ENCODE measurements at regions not wholly inside any gene's neighbourhood (a gene's known extent, or its start where the extent isn't known, plus 50 kb on each side); places are given as distances from the start of the nearest gene placed in this dataset.
"Not testable (repeated sequence)": the region's sequence is repeated elsewhere in the genome, so short reads cannot be mapped to it uniquely, and the experiment has no call there.

DNA sequence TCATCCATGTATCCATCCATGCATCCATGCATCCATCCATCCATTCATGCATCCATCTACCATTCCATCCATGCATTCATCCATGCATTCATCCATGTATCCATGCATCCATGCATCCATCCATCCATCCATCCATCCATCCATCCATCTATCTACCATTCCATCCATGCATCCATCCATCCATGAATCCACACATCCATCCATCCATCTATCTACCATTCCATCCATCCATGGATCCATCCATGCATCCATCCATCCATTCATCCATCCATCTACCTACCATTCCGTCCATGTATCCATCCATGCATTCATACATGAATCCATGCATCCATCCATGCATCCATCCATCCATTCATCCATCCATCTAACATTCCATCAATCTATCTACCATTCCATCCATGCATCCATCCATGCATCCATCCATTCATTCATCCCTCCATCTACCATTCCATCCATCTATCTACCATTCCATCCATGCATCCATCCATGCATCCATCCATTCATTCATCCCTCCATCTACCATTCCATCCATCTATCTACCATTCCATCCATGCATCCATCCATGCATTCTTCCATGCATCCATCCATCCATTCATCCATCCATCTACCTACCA is 257.2 kb downstream of the CRLF2 start:
- DNase-seq (ENCODE audit: low read depth, low spot score): not testable (repeated sequence)

DNA sequence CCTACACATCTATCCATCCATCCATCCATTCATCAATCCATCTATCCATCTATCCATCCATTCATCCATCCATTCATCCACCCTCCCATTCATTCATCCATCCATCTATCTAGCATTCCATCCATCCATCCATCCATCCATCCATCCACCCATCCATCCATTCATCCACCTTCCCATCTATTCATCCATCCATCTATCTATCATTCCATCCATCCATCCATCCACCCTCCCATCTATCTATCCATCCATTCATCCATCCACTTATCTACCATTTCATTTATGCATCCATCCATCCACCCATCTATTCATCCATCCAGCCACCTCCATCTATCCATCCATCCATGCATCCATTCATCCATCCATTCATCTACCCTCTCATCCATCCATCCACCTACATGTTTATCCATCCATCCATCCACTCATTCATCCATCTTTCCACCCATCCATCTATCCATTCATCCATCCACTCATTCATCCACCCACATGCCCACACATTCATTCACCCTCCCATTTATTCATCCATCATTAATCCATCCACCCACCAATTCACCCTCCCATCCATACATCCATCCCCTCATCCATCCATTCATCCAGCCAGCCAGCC is 258.5 kb downstream of the CRLF2 start:
- no peak for DNase-seq (ENCODE audit: low read depth, low spot score)

DNA sequence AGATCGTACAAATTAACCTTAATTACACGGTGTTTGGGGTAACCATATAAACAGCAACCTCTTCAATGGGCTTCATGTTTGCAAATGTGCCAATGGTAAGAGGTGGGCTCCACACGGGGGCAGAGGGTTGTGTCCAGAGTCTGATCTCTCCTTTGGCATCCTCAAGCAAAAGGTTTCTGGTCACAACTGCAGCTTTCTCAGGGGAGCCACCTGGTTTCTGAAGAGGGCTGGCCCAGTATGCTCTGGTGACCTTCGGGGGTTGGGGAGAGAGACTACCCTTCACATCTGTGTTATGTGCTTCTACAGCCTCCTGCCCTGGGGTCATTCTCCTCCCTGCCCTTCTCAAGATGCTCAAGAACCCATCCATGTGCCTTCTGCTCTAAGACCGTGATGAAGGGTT is 259.6 kb downstream of the CRLF2 start:
- no peak for DNase-seq (ENCODE audit: low read depth, low spot score)

DNA sequence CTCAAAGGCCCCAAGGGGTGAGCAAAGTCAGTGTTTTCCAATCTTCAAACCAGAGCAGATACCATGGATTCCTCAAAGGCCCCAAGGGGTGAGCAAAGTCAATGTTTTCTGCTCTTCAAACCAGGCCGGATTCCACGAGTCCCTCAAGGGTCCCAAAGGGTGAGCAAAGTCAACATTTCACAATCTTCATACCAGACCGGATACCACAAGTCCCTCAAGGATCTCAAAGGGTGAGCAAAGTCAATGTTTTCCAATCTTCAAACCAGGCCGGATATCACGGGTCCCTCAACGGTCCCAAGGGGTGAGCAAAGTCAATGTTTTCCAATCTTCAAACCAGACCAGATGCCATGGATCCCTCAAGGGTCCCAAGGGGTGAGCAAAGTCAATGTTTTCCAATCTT is 265.2 kb downstream of the CRLF2 start:
- DNase-seq (ENCODE audit: low read depth, low spot score): not testable (repeated sequence)

DNA sequence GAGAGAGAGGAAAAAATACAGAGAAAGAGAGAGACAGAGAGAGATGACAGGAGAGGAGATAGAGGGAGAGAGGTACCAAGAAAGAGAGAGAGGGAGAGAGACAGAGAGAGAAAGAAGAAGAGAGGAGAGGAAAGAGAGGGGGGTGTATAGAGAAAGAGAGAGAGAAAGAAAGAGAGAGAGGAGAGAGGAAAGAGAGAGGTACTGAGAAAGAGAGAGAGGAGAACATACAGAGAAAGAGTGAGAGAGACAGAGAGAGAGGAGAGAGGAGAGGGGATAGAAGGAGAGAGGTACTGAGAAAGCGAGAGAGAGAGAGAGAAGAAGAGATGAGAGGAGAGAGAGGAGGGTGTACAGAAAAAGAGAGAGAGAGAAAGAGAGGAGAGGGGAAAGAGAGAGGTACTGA is 269.4 kb downstream of the CRLF2 start:
- no peak for DNase-seq (ENCODE audit: low read depth, low spot score)

DNA sequence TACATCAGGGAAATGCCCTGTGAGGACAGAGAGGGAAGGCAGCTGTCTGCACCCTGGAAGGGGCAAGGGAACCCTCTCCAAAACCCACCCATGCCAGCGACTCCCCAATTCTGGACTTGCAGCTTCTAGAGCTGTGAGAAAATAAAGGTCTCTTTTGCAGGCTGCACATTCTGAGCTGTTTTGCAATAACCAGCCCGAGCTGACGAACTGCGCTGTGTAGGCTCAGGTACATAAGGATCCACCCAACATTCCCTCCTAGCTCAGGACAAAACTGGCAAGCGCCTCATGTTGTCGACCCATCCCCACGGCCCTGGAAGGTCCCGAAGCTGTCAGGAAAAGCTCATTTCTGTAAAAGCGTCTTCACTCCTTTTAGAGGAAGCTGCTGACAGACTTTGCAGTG is 271.8 kb downstream of the CRLF2 start:
- DNase-seq (ENCODE audit: low read depth, low spot score): no peak

DNA sequence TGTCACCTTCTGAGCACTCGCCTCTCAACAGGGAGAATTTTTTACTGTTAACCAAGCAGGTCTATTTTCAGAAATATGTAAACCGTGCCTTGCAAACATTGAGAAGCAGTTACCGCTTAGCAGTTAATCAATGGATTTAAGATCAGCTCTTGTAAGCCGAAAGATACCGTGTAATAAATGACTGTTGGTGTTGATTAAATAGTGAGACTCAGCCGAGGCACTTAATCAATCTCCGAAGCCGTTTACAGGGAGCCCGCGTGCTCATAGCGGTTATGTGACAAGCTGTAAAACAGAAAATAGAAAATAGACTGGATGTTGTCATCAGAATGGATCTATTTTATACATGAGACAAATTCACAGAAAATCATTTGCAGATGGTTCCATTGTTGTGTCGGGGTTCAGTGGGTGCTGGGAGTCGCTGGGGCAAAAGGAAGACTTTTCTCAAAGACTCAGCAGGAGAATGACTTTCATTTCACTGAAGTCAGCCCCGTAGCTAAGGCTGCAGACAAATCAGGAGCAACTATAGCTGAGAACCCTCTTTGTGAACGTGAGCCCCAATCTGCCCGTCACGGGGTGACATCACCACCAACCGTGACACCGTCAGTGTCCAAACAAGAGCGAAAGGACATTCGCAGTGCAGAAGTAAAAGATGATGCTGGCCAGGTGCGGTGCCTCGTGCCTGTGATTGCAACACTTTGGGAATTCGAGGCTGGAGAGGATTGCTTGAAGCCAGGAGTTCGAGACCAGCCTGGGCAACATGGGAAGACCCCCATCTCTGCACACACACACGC is 275.3 kb downstream of the CRLF2 start:
- no peak for DNase-seq (ENCODE audit: low read depth, low spot score)

DNA sequence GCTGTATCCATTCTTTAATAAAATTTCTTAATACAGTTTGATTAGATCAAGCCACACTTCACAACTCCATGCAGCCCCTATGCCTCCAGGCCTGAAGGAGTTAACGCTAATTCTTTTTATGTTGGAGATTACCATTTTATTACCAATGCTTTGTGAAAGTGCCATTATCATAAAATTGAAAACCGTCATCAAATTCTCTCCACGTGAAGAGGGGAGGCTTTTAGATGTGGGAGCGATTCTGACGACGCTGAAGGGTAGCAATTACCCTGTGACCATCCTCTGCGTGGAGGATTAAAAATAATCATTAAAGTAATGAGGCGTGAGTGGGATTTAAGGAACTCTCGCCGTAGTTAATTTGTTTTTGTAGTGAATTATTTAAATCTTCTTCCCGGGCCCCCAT is 278.8 kb downstream of the CRLF2 start:
- DNase-seq (ENCODE audit: low read depth, low spot score): no peak

DNA sequence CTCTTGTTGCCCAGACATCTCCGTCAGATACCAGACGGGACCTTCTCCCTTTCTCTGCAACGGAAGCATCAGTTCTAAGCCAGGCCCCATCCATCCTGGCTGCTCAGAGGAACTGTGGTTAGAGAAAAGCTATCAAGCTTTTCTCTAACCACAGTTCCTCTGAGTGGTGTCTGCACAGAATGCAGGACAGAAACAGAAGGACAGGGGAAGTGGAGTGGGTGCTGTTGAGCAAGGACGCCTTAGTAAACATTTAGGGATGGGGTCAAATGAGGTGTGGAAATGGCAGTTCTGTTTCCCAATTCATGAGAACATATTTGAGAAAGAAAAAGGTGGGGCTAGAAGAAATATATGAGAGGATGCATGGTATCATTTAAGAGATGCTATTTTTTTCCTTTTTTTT is 283.8 kb downstream of the CRLF2 start:
- DNase-seq (ENCODE audit: low read depth, low spot score): no peak

DNA sequence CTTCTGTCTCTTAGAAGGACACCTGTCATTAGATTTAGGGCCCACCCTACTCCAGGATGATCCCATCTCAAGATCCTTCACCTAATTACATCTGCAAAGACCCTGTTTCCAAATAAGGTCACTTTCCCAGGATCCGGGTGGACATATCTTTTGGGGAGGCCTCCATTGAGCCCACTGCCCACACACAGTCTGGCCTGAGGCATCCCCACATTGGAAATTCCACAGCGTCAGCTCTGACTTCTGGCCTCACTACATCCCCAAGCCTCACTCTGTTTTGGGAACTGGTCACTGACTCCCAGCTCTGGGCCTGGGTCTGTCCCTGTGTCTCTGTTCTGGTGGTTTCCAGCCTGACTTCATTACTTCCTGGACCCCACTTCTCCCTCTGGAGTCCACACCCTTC is 285.5 kb downstream of the CRLF2 start:
- DNase-seq (ENCODE audit: low read depth, low spot score): no peak

DNA sequence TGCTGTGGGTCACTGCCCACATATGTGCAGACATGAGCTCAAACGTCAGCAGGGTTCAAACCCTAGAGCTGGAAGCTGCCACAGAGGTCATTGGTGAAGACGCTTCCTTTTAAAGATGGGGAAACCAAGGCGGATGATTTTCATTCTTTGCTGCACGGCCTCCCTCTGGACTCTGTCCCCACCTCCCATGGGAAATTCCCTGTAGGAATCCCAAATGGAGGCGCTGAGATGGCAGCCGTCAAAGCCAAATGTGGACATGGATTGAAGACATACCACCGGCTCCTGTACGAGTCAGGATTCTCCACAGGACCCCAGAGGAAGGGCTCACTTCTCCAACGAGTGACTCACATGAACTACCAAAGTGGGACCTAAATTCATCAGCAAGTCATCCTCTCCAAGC is 286.4 kb downstream of the CRLF2 start:
- DNase-seq (ENCODE audit: low read depth, low spot score): no peak

DNA sequence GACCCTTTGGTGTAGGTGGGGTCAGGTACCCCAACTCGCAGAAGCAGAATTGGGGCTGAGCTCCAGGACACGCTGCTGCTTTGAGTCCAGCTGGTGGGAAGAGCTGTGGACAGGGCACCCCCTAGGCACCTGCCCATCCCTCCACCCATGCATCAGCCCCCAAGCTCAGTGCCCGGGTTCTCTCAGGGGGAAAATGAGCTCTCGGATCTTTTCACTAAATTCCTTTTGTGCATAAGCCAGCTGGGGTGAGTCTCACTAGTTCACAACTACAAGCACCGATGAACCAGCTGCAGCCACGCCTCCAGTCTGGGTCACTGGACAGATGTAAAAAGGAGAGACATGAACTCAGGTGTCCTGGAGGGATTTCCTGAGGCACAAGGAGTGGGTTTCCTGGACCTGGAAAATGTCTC is 286.8 kb downstream of the CRLF2 start:
- DNase-seq (ENCODE audit: low read depth, low spot score): no peak

DNA sequence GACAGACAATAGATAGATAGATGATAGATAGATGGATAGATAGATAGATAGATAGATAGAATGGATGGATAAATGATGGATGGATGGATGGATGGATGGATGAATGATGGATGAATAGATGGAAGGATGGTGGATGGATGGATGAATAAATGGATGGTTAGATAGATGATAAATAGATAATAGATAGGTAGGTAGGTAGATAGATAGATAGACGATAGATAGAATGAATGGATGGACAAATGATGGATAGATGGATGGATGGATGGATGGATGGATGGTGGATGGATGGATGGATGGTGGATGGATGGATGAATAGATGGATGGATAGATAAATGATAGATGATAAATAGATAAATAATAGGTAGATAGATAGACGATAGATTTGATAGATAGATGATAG is 287.4 kb downstream of the CRLF2 start:
- DNase-seq (ENCODE audit: low read depth, low spot score): no peak

DNA sequence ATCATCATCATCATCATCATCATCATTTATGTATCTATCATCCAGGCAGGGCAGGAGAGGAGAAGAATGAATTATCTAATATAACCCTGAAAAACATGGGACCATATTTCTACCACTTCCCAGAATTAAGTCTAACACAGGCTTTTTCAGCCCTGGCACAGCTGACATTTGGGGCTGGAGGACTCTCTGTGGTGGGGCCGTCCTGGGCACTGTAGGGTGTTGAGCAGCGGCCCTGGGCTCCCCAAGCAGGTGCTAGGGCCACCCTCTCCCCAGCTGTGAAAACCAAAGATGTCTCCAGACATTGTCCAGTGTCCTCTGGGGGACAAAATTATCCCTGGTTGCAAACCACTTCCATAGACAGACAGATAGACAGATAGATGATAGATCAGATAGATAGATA is 288.4 kb downstream of the CRLF2 start:
- DNase-seq (ENCODE audit: low read depth, low spot score): no peak

DNA sequence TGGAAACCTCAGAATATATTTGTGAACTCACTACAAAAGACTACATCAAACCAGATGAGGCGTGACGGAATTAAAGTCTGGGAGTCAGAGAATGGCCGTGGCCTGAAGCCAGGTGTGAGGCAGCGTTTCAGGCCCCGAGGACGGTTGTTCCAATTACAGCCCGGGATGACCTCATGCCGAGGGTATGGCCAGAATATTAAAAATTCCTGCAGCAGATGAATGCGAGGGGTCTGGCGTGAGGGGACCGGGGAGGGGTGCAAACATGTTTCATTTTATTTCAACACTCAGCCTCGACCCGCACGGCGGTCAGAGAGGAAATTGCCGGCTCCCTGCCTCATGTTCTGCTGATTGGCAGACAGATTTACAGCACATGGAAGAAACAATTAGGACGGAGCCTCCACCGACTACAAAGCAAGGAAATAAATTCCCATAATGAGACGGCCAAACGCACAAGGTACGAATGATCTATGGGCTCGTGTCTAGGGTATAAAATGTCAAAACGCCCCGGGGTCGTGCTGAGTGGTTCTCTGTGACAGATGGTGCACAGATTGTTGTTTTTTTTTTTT is 289.7 kb downstream of the SHOX start:
- no peak for DNase-seq (ENCODE audit: low read depth, low spot score)

DNA sequence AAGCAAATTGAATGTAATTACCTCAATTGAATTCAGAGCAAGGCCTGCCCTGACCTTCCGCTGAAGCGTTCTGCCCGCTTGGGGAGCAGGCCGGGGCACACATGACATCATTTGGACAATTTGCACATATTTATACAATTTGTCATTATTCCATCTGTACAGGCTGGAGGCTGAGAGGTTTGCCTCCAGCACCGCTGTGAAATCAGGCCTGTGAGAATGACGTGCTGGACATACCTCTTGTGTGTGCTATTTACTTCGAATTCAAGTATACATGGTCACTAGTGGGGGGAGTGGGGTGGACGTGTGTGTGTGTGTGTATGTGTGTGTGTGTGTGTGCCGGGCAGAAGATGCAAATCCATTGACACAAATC is 285.6 kb downstream of the SHOX start:
- DNase-seq (ENCODE audit: low read depth, low spot score): no peak

DNA sequence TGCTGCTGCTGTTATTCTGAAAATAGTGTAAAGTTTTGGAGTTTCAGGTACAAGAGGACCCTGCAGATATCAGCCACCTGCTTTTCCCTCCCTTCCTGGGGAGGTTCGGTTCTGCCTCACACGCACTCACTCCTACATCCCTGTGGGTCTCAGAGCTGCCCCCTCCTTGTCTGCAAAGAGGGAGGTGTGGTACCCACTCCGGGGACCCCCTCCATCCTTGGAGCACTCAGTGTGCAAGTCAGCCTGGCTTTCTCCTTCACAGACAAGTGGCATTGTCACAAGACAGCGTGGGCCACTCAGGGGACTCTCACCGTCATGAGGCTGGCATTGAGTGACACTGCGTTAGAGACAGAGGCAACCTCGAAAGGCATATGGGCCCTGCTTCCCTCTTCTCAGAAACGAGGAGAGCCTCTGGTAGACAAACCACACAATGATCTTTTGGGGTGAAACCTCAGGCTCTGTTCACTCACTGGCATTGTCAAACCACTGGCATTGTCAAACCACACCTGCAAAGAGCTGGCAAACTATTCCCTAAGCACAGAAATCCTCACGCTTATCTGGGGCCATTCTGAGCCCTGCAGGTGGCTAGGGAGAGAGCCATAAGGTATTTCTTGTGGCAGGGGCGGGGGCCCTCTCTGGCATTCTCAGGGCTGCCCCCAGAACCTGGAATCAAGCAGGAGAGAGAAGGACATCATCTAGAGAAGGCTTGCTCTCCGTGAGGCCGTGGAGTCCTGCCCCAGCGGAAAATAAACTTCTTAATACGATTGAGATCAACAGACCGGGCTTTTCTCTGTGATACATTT is 285.0 kb downstream of the SHOX start:
- DNase-seq (ENCODE audit: low read depth, low spot score): no peak

DNA sequence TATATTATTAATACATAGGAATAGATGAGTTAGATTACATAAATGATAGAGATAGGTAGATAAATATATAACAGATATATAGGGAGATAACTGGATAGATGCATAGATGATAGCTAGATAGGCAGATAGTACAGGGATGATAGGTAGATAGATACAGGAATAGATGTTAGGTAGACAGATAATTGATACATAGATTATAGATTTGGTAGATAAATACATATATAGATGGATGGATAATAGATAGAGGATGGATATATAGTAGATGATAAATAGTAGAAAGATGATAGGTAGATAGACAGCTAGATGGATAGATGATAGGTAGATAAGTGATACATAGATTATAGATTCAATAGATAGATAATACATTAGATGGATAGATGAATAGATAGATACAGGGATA is 283.6 kb downstream of the SHOX start:
- DNase-seq (ENCODE audit: low read depth, low spot score): no peak

DNA sequence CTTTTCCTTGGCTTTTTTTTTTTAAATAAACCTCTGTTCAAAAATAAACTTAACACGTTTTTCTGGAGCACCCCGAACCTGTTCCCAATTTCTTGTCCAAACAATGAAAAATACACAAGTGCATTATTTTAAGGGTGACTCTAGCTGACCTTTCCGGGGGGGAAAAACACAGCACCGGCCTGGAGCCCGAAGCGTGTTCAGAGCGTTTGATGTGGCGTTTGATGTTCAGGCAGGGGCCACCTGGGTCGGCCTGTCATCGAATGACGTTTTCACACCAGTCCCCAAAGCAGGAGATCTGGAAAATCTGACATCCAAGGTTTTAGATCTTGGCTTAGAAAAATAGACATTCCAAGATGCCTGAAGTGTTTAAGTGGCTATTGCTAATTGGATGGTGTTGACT is 282.1 kb downstream of the SHOX start:
- DNase-seq (ENCODE audit: low read depth, low spot score): no peak

DNA sequence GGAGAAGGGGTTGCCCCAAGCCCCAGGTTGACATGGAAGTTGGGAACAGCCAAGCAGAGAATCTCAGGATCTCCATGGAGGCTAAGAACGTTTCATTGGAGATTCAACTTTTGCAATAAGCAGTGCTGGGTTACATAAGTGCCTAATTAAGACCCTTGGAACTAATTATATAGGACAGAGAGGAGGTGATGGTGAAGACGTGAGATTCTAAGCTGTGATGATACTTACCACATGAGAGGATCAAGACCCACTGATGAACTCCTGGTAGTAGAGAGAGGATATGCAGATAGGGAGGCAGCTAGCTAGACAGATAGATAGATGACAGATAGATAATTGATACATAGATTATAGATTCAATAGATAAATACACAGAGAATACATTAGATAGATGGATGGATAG is 278.5 kb downstream of the SHOX start:
- not testable (repeated sequence) for DNase-seq (ENCODE audit: low read depth, low spot score)

DNA sequence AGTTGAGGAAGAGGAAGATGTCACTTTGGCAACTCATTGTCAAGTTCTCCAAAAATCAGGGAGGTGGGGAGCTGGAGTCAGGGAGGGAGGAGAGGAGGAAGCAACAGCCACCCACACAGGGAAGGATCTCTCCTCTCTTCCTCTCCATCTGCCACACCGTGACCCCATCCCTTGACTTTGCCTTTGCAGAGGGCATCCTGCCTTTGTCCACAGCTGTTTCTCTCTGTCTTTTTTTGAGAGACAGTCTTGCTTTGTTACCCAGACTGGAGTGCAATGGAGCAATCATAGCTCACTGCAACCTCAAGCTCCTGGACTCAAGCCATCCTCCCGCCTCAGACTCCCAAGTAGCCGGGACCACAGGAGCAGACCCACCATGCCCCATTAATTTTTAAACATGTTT is 276.0 kb downstream of the SHOX start:
- no peak for DNase-seq (ENCODE audit: low read depth, low spot score)

Measured in smooth muscle cell of the brain vasculature (primary cell).